CD14-positive monocyte (primary cell): ENCODE measurements at regions not wholly inside any gene's neighbourhood (a gene's known extent, or its start where the extent isn't known, plus 50 kb on each side); places are given as distances from the start of the nearest gene placed in this dataset.

Source experiments
- DNase-seq, 3 donors: peaks; one replicate each; pipeline ENCODE4 v3.0.0-alpha.2; 2011 to 2022
- H2AFZ ChIP-seq: 2 replicates; pipeline ENCODE4 v1.6.0; 2012; ENCODE audit warnings: mild to moderate bottlenecking, low read depth, low read length, inconsistent platforms; ENCODE audit not compliant: insufficient read depth, poor library complexity, severe bottlenecking
- H3K27ac ChIP-seq, 2 donors: 1 replicate in 1 of 2; 2 replicates in 1 of 2; pipeline ENCODE4 v1.5.1; 2012 to 2013; ENCODE audit warnings: low read length in 2 of 2, control low read depth in 1 of 2, inconsistent platforms in 1 of 2, low read depth in 1 of 2, mild to moderate bottlenecking in 1 of 2
- H3K27me3 ChIP-seq, 2 donors: one replicate each; pipeline versions ENCODE4 v1.6.0 to v1.6.1; 2011 to 2013; ENCODE audit warnings: low read length in 2 of 2; ENCODE audit not compliant: control insufficient read depth in 2 of 2, insufficient read depth in 2 of 2
- H3K36me3 ChIP-seq, 2 donors: replicated peaks in 1 of 2; 1 replicate in 1 of 2; 2 replicates in 1 of 2; pipeline versions ENCODE4 v1.5.1 to v1.6.1; 2012 to 2013; ENCODE audit warnings: low read length in 2 of 2, control low read depth in 1 of 2, inconsistent platforms in 1 of 2, mild to moderate bottlenecking in 1 of 2; ENCODE audit not compliant: insufficient read depth in 2 of 2, control insufficient read depth in 1 of 2
- H3K4me1 ChIP-seq, 2 donors: 1 replicate in 1 of 2; 2 replicates in 1 of 2; pipeline versions ENCODE4 v1.5.1 to v1.6.1; 2012 to 2013; ENCODE audit warnings: low read length in 2 of 2, control low read depth in 1 of 2, inconsistent platforms in 1 of 2, mild to moderate bottlenecking in 1 of 2, moderate library complexity in 1 of 2; ENCODE audit not compliant: insufficient read depth in 2 of 2, control insufficient read depth in 1 of 2
- H3K4me2 ChIP-seq: replicated peaks from 2 replicates; pipeline ENCODE3; 2012; ENCODE audit warnings: low read length, moderate library complexity, mild to moderate bottlenecking; ENCODE audit not compliant: poor library complexity, severe bottlenecking; ENCODE audit errors: extremely low read depth
- H3K4me3 ChIP-seq, 3 experiments: fragments of 200-600 bp in 1 of 3; sonication (generic) in 1 of 3; replicated peaks in 1 of 3; 1 replicate in 2 of 3; 2 replicates in 1 of 3; pipeline ENCODE4 v1.5.1; 2011 to 2013; ENCODE audit warnings: low read length in 3 of 3, mild to moderate bottlenecking in 3 of 3, control low read depth in 2 of 3, low read depth in 2 of 3, inconsistent platforms in 1 of 3, moderate library complexity in 1 of 3
- H3K79me2 ChIP-seq: 2 replicates; pipeline ENCODE4 v1.6.0; 2012; ENCODE audit warnings: mild to moderate bottlenecking, control low read depth, inconsistent platforms, low read length, moderate library complexity; ENCODE audit not compliant: insufficient read depth
- H3K9ac ChIP-seq: 2 replicates; pipeline ENCODE4 v1.6.0; 2017; ENCODE audit warnings: low read length, mild to moderate bottlenecking; ENCODE audit not compliant: insufficient read depth, poor library complexity, severe bottlenecking
- H3K9me3 ChIP-seq, 2 donors: replicated peaks in 1 of 2; 1 replicate in 1 of 2; 2 replicates in 1 of 2; pipeline versions ENCODE4 v1.5.1 to v1.6.1; 2012 to 2013; ENCODE audit warnings: low read length in 2 of 2, control low read depth in 1 of 2; ENCODE audit not compliant: control insufficient read depth in 1 of 2, insufficient read depth in 1 of 2
- H4K20me1 ChIP-seq: 2 replicates; pipeline ENCODE4 v1.6.0; 2012; ENCODE audit warnings: mild to moderate bottlenecking, low read length, control low read depth, moderate library complexity; ENCODE audit not compliant: insufficient read depth
- H3K27ac Mint-ChIP-seq, 7 donors: one replicate each; pipeline ENCODE4 v1.8.0; 2020; ENCODE audit warnings: mild to moderate bottlenecking in 7 of 7, mixed read lengths in 7 of 7, moderate library complexity in 6 of 7, inconsistent platforms in 2 of 7
- H3K27me3 Mint-ChIP-seq, 3 donors: one replicate each; pipeline ENCODE4 v1.8.0; 2021 to 2022; ENCODE audit warnings: low read depth in 3 of 3, mild to moderate bottlenecking in 3 of 3, mixed read lengths in 3 of 3, moderate library complexity in 3 of 3, inconsistent platforms in 1 of 3
- H3K36me3 Mint-ChIP-seq, 2 donors: one replicate each; pipeline ENCODE4 v1.8.0; 2020; ENCODE audit warnings: mixed read lengths in 2 of 2, inconsistent platforms in 1 of 2, mild to moderate bottlenecking in 1 of 2
- H3K4me1 Mint-ChIP-seq: one replicate; pipeline ENCODE4 v1.8.0; 2020; ENCODE audit warnings: mild to moderate bottlenecking, mixed read lengths
- H3K4me3 Mint-ChIP-seq, 2 donors: one replicate each; pipeline ENCODE4 v1.8.0; 2020; ENCODE audit warnings: mild to moderate bottlenecking in 2 of 2, mixed read lengths in 2 of 2, moderate library complexity in 1 of 2
- H3K9me3 Mint-ChIP-seq, 7 donors: one replicate each; pipeline ENCODE4 v1.8.0; 2020 to 2022; ENCODE audit warnings: mixed read lengths in 7 of 7, mild to moderate bottlenecking in 6 of 7, moderate library complexity in 6 of 7, inconsistent platforms in 2 of 7
- CTCF ChIP-seq: fragments of 200-600 bp; IDR thresholded peaks from one replicate; pipeline ENCODE4 v1.8.0; 2022; ENCODE audit warnings: antibody characterized with exemption, mild to moderate bottlenecking
- WGBS: methylation state at CpG from one replicate; pipeline ENCODE4 v1.1.5; 2013; ENCODE audit warnings: missing lambda C conversion rate; ENCODE audit not compliant: insufficient coverage; 5-methylcytosine and 5-hydroxymethylcytosine counted together
- intact Hi-C, 2 donors: fragments of 100-400 bp; cut with micrococcal nuclease; formaldehyde crosslinking; loops; one replicate each; pipeline versions ENCODE4 v1.15.0 to v1.15.1; 2023

- Mint-ChIP-seq H3K4me1 (no peaks in the 10 kb centered on the region), H3K27ac (no peak overlapping the region), H3K4me3 (no peak overlapping the region), H3K27me3 (peaks cover 0 to 2% (median 0%) of the 10 kb centered on the region in 3 donors), H3K36me3 (no peaks in the 10 kb centered on the region), H3K9me3 (peaks cover 0 to 9% (median 0%) of the 10 kb centered on the region in 7 donors)
- no peaks in the 10 kb centered on the region for H4K20me1 ChIP-seq
- H3K27me3 ChIP-seq = no peaks in the 10 kb centered on the region
- no peak for TF ChIP-seq CTCF
- H3K4me3 ChIP-seq = no peak overlapping the region
- H3K9me3 ChIP-seq = no peaks in the 10 kb centered on the region
- no peaks in the 10 kb centered on the region for H3K79me2 ChIP-seq
- H3K4me1 ChIP-seq = no peaks in the 10 kb centered on the region
- no peaks in the 10 kb centered on the region for H3K36me3 ChIP-seq
- no peak overlapping the region for H2AFZ ChIP-seq
- no peak overlapping the region for H3K4me2 ChIP-seq
- no CpG with 5 or more reads among the region's 1 CpG for WGBS
- DNase-seq = no peak
- no peak overlapping the region for H3K9ac ChIP-seq
- H3K27ac ChIP-seq = no peak overlapping the region
- intact Hi-C loops = no loop called here
Observed at GRCh38 chr3:106337116-106337515, 468.3 kb upstream of the CBLB start.

DNA sequence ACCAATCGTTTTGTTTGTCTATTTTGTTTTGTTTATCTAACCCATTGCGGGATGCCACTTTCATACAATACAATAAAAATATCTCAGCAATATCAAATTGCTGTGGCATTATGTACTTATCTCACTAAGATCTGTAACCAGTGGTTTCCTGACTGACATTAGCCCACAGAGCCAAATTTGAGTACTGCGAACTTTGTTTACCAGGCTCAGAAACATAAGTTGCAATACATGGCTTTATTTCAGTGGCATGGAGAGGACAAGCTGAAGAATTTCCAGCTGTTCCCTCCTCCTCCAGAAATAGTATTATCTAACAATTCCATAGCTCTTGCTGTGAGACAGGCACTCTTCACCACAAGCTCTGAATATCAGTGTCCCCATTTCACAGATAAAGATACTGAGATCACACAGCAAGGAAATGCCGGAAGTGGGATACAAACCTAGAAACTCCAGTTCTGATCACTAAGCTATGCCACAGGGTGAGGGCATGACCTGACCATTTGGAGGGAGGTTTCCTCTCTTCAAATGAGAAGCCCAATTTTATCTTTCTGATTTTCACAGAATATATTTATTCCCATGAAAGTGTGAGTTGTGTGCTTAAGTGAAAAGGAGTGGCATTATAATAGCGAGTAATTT is 469.9 kb upstream of the CBLB start:
- H3K27ac ChIP-seq = no peak overlapping the region
- intact Hi-C loops = no loop called here

More for the DNA sequence above, 469.9 kb upstream of the CBLB start:
- Mint-ChIP-seq H3K4me3 (no peak overlapping the region), H3K27ac (no peak overlapping the region), H3K36me3 (no peaks in the 10 kb centered on the region), H3K9me3 (peaks cover 0 to 9% (median 0%) of the 10 kb centered on the region in 7 donors), H3K4me1 (no peaks in the 10 kb centered on the region), H3K27me3 (no peaks in the 10 kb centered on the region)
- no peaks in the 10 kb centered on the region for H3K4me1 ChIP-seq
- H4K20me1 ChIP-seq = no peaks in the 10 kb centered on the region
- no peaks in the 10 kb centered on the region for H3K27me3 ChIP-seq
- no peak overlapping the region for H3K4me2 ChIP-seq
- H3K79me2 ChIP-seq = no peaks in the 10 kb centered on the region
- no peak for TF ChIP-seq CTCF
- H3K4me3 ChIP-seq = no peak overlapping the region
- H3K36me3 ChIP-seq = no peaks in the 10 kb centered on the region
- no peak overlapping the region for H2AFZ ChIP-seq
- no peak overlapping the region for H3K9ac ChIP-seq
- whole genome bisulfite sequencing = 60% methylated on average over 1 of the region's 5 CpGs
- no peaks in the 10 kb centered on the region for H3K9me3 ChIP-seq
- no peak for DNase-seq
